NOMO-1 treated with dmso at 0.1 percent for 144 hours (cell line): ENCODE measurements at regions not wholly inside any gene's neighbourhood (a gene's known extent, or its start where the extent isn't known, plus 50 kb on each side); places are given as distances from the start of the nearest gene placed in this dataset.
A peak's percentile ranks its signal among the peaks of the same experiment; 100 is the strongest.

Experiments used
- DNase-seq: peaks from one replicate; lab custom pipeline; 2025; ENCODE audit not compliant: unreplicated experiment; lab: John Stamatoyannopoulos, UW

DNA sequence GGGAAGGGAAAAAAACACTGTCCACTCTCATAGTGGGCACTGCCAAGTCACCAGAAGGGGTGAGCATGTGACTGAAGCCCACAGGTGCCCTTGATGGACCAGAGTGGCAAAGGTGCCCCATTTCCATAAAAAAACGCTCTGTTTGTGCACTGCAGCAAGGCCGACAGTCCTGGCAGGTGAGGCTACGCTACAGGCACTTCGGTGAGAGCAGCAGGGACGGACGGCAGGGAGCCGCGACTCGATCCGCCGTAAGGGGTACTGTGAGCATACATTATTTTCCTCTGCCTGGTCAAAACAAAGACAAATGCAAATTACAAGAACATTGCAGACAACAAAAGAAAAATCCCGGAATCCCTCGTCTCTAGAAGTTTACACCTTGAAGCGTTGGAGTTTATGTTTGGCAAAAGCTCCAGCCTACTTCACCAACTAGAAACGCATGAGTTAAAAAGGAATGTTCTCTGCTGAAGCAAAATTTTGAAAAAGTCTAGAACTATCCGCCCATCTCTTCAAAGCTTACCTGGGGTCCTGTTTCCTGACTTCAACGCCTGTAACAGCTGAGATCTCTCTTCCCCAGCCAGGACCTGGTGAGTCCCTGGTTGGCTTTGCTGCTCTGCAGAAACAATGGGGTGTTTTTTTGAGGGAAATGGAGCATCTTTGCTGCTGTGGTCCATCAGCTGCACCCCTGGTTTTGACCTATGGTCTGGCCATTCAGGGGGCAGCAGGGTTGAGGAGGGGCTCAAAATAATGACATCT, 52.9 kb upstream of the RFLNA start:
- no peak for DNase-seq

DNA sequence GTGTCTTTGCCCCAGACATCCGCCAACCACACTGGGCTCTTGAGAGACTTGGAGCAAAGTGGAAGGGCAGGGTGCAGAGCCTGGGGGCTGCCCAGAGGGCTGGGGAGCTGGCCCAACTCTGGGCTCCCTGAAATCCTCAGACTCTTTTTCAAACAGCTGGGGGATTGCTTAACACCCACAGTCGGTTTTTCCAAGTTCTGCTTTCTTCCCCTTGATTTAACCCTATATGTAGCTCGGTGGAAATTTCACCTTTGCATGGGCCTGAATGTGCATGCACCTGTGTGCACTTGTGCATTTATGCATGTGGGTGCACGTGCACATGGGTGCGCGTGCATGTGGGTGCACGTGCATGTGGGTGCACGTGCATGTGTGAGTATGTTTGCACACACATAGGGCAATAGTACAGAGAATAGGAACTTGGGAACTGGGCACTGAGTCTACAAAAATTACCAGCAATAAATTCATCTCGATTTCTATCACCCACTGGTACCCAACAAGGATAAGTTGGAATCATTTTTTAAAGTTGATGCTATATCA, 52.3 kb upstream of the RFLNA start:
- DNase-seq = peak; percentile 27

DNA sequence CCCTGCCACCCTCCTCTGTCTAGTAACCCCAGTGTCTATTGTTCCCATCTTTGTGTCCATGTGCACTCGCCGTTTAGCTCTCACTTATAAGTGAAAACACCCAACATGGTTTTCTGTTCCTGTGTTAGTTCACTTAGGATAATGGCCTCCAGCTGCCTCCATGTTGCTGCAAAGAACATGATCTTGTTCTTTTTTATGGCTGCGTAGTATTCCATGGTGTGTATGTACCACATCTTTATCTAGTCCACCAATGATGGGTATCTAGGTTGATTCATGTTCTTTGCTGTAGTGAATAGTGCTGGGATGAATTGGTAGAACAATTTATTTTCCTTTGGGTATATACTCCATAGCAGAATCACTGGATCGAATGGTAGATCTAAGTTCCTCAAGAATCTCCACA, 51.0 kb upstream of the RFLNA start:
- no peak for DNase-seq
